Calu3 (cell line): ENCODE measurements at regions not wholly inside any gene's neighbourhood (a gene's known extent, or its start where the extent isn't known, plus 50 kb on each side); places are given as distances from the start of the nearest gene placed in this dataset.
"Not testable (repeated sequence)": the region's sequence is repeated elsewhere in the genome, so short reads cannot be mapped to it uniquely, and the experiment has no call there.

ENCODE experiments used
- BruUV-seq: library from RNA; stranded (reverse); fragments of 400-500 nt; replicated peaks from 2 replicates; lab custom pipeline; 2021; lab: Mats Ljungman, UMichigan
- CTCF ChIA-PET: fragments of 300-600 bp; sonication (Branson Sonifier 250); formaldehyde crosslinking; loops from one replicate; lab custom pipeline; 2022; ENCODE audit warnings: antibody characterized with exemption; lab: Charles Lee
- DNase-seq: peaks from one replicate; pipeline ENCODE4 v3.0.0; 2022
- H3K27ac Mint-ChIP-seq: one replicate; pipeline ENCODE4 v1.8.0; 2022; ENCODE audit warnings: mixed read lengths; ENCODE audit not compliant: unreplicated experiment
- H3K27me3 Mint-ChIP-seq: one replicate; pipeline ENCODE4 v1.8.0; 2022; ENCODE audit warnings: mixed read lengths; ENCODE audit not compliant: unreplicated experiment
- H3K36me3 Mint-ChIP-seq: one replicate; pipeline ENCODE4 v1.8.0; 2022; ENCODE audit warnings: mild to moderate bottlenecking, moderate library complexity, mixed read lengths; ENCODE audit not compliant: insufficient read depth, unreplicated experiment
- H3K4me1 Mint-ChIP-seq: one replicate; pipeline ENCODE4 v1.8.0; 2022; ENCODE audit warnings: mild to moderate bottlenecking, low read depth, mixed read lengths; ENCODE audit not compliant: unreplicated experiment
- H3K4me3 Mint-ChIP-seq: one replicate; pipeline ENCODE4 v1.8.0; 2022; ENCODE audit warnings: mild to moderate bottlenecking, low read depth, moderate library complexity, mixed read lengths; ENCODE audit not compliant: unreplicated experiment
- H3K9me3 Mint-ChIP-seq: one replicate; pipeline ENCODE4 v1.8.0; 2022; ENCODE audit warnings: low read depth, mixed read lengths; ENCODE audit not compliant: unreplicated experiment
- intact Hi-C: fragments of 100-400 bp; cut with micrococcal nuclease; formaldehyde crosslinking; loops from one replicate; pipeline ENCODE4 v1.10.0; 2022; ENCODE audit not compliant: unreplicated experiment
- TF ChIP-seq, protein P1 (sequence below): fragments of 200-600 bp; IDR thresholded peaks from one replicate; pipeline ENCODE4 v1.8.0; 2022; ENCODE audit warnings: antibody characterized with exemption; ENCODE audit not compliant: unreplicated experiment

DNA sequence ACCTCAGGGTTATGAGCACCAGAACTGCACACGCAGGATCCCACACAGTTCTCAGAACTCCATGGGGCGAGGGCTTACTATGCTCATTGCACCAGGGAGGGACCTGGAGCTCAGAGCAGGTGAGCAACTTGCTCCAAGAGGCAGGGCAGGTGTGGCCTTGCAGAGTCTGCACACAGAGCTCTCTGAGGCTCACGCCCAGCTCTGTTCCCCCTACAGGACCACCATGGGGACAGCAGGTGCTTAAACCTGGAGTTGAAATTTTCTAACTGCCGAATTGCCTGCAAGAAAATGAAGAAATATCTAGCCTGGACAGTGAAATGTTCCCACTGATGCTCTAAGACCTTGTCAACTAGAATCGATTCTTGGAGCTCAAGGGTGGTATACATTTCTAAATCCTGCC lies 49.9 kb upstream of the MSMB start:
- H3K36me3 Mint-ChIP-seq, H3K27ac Mint-ChIP-seq, CTCF ChIA-PET, intact Hi-C loops, BruUV-seq, H3K4me1 Mint-ChIP-seq, H3K4me3 Mint-ChIP-seq, DNase-seq, H3K9me3 Mint-ChIP-seq: not testable (repeated sequence)
- H3K27me3 Mint-ChIP-seq = peaks cover 30% of the 10 kb centered on the region

DNA sequence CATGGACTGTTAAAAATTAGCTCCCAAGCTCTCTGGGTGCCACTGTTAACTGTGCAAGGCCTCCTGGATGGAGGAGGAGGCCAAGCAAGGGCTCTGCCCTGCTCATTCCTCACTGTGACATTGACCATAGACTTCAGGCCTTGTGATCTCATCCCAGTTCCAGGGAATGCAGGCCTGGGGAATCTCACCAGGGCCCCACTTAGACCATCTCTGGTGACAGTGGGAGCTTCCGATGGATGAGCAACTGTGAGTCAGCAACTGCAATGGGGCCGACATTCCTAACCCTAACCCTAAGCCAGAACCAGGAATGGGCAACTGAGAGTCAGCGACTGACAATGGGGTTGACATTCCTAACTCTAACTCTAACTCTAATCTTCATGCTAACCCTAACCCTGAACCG lies 50.4 kb upstream of the MSMB start:
- Mint-ChIP-seq H3K9me3 (no peaks in the 10 kb centered on the region), H3K36me3 (no peaks in the 10 kb centered on the region), H3K4me1 (no peaks in the 10 kb centered on the region), H3K4me3 (no peak overlapping the region), H3K27ac (no peak overlapping the region), H3K27me3 (peaks cover 35% of the 10 kb centered on the region)
- intact Hi-C loops = no loop called here
- CTCF ChIA-PET = no interaction called here
- no TSS peak for BruUV-seq
- TF ChIP-seq, protein P1, sequence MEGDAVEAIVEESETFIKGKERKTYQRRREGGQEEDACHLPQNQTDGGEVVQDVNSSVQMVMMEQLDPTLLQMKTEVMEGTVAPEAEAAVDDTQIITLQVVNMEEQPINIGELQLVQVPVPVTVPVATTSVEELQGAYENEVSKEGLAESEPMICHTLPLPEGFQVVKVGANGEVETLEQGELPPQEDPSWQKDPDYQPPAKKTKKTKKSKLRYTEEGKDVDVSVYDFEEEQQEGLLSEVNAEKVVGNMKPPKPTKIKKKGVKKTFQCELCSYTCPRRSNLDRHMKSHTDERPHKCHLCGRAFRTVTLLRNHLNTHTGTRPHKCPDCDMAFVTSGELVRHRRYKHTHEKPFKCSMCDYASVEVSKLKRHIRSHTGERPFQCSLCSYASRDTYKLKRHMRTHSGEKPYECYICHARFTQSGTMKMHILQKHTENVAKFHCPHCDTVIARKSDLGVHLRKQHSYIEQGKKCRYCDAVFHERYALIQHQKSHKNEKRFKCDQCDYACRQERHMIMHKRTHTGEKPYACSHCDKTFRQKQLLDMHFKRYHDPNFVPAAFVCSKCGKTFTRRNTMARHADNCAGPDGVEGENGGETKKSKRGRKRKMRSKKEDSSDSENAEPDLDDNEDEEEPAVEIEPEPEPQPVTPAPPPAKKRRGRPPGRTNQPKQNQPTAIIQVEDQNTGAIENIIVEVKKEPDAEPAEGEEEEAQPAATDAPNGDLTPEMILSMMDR = no peak
- no peak for DNase-seq

DNA sequence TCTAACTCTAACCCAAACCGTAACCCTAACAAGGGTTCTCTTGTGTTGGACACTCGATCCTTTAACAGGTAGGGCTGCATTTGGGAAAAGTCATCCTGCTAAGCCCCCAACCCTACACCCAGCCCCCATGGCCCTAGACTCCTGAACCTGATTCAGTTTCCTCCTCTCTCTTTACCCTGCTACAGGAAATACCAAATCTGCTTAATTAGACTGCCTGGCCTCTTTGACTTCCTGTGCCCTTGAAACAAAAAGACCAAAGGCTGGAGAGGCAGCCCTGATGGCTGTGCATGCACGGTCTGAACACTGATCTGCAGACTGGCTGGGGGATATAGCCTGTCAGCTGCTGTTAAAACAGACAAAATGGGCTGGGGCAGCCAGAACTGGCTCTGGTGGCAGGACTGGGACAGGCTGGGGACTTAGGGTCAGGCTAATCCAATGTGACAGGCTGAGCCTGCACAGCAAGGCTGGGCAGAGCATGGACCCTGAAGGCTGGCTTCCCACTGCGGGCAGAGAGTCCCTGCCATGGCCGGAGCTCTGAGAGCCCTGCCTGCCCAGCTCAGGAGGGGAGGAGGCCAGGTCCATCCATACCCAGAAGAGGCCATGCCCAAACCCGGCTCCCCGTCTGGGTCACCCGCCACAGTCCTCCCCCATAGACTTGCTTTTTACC lies 51.0 kb upstream of the MSMB start:
- CTCF ChIA-PET = no interaction called here
- no peak for DNase-seq
- Mint-ChIP-seq H3K36me3 (no peaks in the 10 kb centered on the region), H3K9me3 (no peaks in the 10 kb centered on the region), H3K27me3 (peaks cover 40% of the 10 kb centered on the region), H3K27ac (no peak overlapping the region), H3K4me3 (no peak overlapping the region), H3K4me1 (no peaks in the 10 kb centered on the region)
- BruUV-seq = no TSS peak
- intact Hi-C loops = no loop called here
- TF ChIP-seq, protein P1 = no peak

DNA sequence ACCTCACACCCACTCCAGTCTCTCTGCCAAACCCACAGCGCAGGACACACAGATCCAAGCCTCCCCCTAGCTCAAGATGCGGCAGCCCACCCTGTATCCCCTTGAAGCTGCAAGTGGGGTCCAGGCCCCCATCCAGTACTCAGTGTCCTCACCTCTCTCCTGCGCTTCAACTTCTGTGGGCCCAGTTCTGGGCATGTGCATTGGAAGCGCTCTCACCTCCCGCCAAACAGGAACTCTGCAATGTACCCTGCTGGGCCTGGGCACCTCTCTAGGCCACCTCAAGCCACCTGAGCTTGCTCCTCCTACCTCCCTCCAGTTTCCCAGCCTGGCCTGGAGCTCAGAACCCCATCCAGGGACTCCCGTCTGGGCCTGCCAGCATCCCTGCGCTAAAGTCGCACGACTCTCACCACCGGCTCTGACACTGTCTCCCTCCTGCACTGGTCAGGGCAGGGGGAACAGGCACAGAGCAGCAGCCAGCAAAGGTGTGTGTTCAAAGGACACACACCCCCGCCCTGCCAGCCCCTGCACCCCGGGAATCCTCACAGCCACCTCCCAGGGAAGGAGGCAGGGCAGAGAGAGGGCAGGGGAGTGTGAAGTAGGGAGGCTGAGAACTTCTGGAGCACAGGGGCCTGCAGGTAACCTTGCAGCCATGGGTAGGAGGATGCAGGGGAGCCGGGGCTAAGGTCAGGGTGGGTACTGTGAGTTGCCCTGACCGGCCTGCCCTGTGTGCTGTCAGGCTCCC lies 51.7 kb upstream of the MSMB start:
- DNase-seq = no peak
- TF ChIP-seq, protein P1 = no peak
- H3K27me3 Mint-ChIP-seq = peaks cover 40% of the 10 kb centered on the region
- no peaks in the 10 kb centered on the region for H3K9me3 Mint-ChIP-seq
- BruUV-seq = no TSS peak
- H3K4me1 Mint-ChIP-seq = no peaks in the 10 kb centered on the region
- no peaks in the 10 kb centered on the region for H3K36me3 Mint-ChIP-seq
- no peak overlapping the region for H3K27ac Mint-ChIP-seq
- H3K4me3 Mint-ChIP-seq = no peak overlapping the region
- CTCF ChIA-PET = no interaction called here
- intact Hi-C loops = no loop called here

DNA sequence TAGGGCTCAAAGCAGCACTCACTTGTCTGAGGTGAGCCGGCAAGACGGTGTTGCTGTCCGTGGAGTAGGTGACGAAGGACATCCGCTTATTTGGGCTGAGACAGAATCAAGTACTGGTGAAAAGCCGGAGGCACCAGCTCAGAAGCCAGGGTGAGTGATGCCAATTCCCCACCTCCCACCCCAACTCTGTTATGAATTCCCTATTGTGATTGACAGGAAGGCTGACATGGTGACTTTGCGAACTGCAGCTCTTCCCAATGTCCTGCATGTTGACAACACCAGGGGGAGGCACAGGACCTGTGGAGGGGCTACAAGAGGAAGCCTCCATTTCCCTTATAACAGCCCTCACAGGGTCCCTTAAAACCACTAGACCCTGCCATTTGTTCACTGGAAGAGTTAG lies 52.3 kb upstream of the MSMB start:
- H3K4me3 Mint-ChIP-seq = no peak overlapping the region
- intact Hi-C loops = no loop called here
- H3K27ac Mint-ChIP-seq = no peak overlapping the region
- no peak for DNase-seq
- BruUV-seq = no TSS peak
- H3K9me3 Mint-ChIP-seq = no peaks in the 10 kb centered on the region
- no peaks in the 10 kb centered on the region for H3K36me3 Mint-ChIP-seq
- TF ChIP-seq, protein P1 = no peak
- H3K27me3 Mint-ChIP-seq = peaks cover 40% of the 10 kb centered on the region
- CTCF ChIA-PET = no interaction called here
- H3K4me1 Mint-ChIP-seq = no peaks in the 10 kb centered on the region

DNA sequence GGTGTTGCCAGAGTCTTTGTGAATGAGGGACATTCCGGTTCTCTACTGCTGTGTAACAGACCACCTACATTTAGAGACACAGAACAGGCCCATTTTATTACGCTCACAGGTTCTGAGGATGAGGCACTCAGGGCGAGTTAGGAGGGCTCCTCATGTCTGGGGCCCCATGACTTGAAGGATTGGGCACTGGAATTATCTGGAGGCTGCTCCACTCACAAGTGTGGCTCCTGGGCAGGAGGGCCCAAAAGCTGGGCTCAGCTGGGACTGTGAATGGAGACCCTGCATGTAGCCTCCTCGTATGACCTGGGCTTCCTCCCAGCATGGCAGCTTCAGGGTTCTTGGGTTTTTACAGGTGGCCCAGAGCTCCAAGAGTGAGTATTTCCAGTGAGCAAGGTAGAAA lies 52.9 kb upstream of the MSMB start:
- H3K36me3 Mint-ChIP-seq, H3K4me1 Mint-ChIP-seq, CTCF ChIA-PET, H3K9me3 Mint-ChIP-seq, BruUV-seq, H3K27ac Mint-ChIP-seq, DNase-seq, H3K4me3 Mint-ChIP-seq, intact Hi-C loops: not testable (repeated sequence)
- peaks cover 40% of the 10 kb centered on the region for H3K27me3 Mint-ChIP-seq
